AG10803 (cell line): ENCODE measurements at regions not wholly inside any gene's neighbourhood (a gene's known extent, or its start where the extent isn't known, plus 50 kb on each side); places are given as distances from the start of the nearest gene placed in this dataset.

Source experiments
- DNase-seq: peaks from one replicate; pipeline ENCODE4 v3.0.0; 2010; ENCODE audit warnings: low read depth
- H3K4me3 ChIP-seq: 2 replicates; pipeline ENCODE4 v1.5.1; 2011; ENCODE audit warnings: mild to moderate bottlenecking, low read length, control low read depth
- CTCF ChIP-seq: conservative IDR thresholded peaks from 2 replicates; pipeline ENCODE4 v1.5.1; 2011; ENCODE audit warnings: mild to moderate bottlenecking, low read length, control low read depth, inconsistent platforms

- H3K4me3 ChIP-seq: no peak overlapping the region
- TF ChIP-seq CTCF: no peak
- peak; percentile 86 for DNase-seq
These were observed 51.0 kb upstream of the ELN start for GRCh38 chr7:73976761-73977618.

GRCh38 chr7:73977619-73978618 is 50.1 kb upstream of the ELN start:
- TF ChIP-seq CTCF: no peak
- peak; percentile 70 for DNase-seq

More at GRCh38 chr7:73977619-73978618, 50.1 kb upstream of the ELN start:
- no peak overlapping the region for H3K4me3 ChIP-seq
